ENCODE measurements at regions not wholly inside any gene's neighbourhood (a gene's known extent, or its start where the extent isn't known, plus 50 kb on each side); places are given as distances from the start of the nearest gene placed in this dataset.

- Histone ChIP-seq H3K9me3 (no peaks in the 10 kb centered on the region), H3K4me1 (ENCODE audit: low read depth) (no peaks in the 10 kb centered on the region), H3K4me3 (no peak overlapping the region), H3K36me3 (ENCODE audit: low read depth) (no peaks in the 10 kb centered on the region)
- ATAC-seq, result no peak
- intact Hi-C loops (cut with DNase I, micrococcal nuclease), result no loop called here
- no peak for TF ChIP-seq CTCF (IDR thresholded peaks at IDR 0.05)
- DNase-seq, result no peak
Observed at GRCh38 chr2:58354230-58354629, 113.1 kb upstream of the FANCL start.

- DNase-seq, result no peak
- H3K36me3 ChIP-seq (ENCODE audit: low read depth), result no peaks in the 10 kb centered on the region
Observed at GRCh38 chr2:58350484-58350883, 109.4 kb upstream of the FANCL start.

GRCh38 chr2:58347810-58348209, 106.7 kb upstream of the FANCL start:
- Histone ChIP-seq H3K4me1 (ENCODE audit: low read depth) (no peaks in the 10 kb centered on the region), H3K4me3 (no peak overlapping the region), H3K9me3 (no peaks in the 10 kb centered on the region), H3K36me3 (ENCODE audit: low read depth) (no peaks in the 10 kb centered on the region)
- intact Hi-C loops (cut with DNase I, micrococcal nuclease), result no loop called here
- DNase-seq (no peak), ATAC-seq (no peak)
- TF ChIP-seq CTCF (IDR thresholded peaks at IDR 0.05), result no peak

More at GRCh38 chr2:58350484-58350883, 109.4 kb upstream of the FANCL start:
- TF ChIP-seq CTCF (IDR thresholded peaks at IDR 0.05), result no peak
- Histone ChIP-seq H3K4me3 (no peak overlapping the region), H3K4me1 (ENCODE audit: low read depth) (no peaks in the 10 kb centered on the region), H3K9me3 (no peaks in the 10 kb centered on the region)
- ATAC-seq, result no peak
- intact Hi-C loops (cut with DNase I, micrococcal nuclease), result no loop called here

- intact Hi-C loops (cut with DNase I, micrococcal nuclease), result no loop called here
- TF ChIP-seq CTCF (IDR thresholded peaks at IDR 0.05), result no peak
- Histone ChIP-seq H3K9me3 (no peaks in the 10 kb centered on the region), H3K4me1 (ENCODE audit: low read depth) (no peaks in the 10 kb centered on the region), H3K4me3 (no peak overlapping the region), H3K36me3 (ENCODE audit: low read depth) (no peaks in the 10 kb centered on the region)
- DNase-seq (no peak), ATAC-seq (no peak)
Observed at GRCh38 chr2:58341047-58341446, 99.9 kb upstream of the FANCL start.

- no peaks in the 10 kb centered on the region for H3K36me3 ChIP-seq (ENCODE audit: low read depth)
- H3K4me1 ChIP-seq (ENCODE audit: low read depth), result no peaks in the 10 kb centered on the region
- intact Hi-C loops (cut with DNase I, micrococcal nuclease), result no loop called here
- no peaks in the 10 kb centered on the region for H3K9me3 ChIP-seq
- no peak for DNase-seq
- no peak for TF ChIP-seq CTCF (IDR thresholded peaks at IDR 0.05)
- ATAC-seq, result no peak
- H3K4me3 ChIP-seq, result no peak overlapping the region
Observed at GRCh38 chr2:58339548-58340243, 98.6 kb upstream of the FANCL start.

- DNase-seq (no peak), ATAC-seq (no peak)
- no peaks in the 10 kb centered on the region for H3K4me1 ChIP-seq (ENCODE audit: low read depth)
- intact Hi-C loops (cut with DNase I, micrococcal nuclease), result no loop called here
- H3K4me3 ChIP-seq, result no peak overlapping the region
- no peaks in the 10 kb centered on the region for H3K36me3 ChIP-seq (ENCODE audit: low read depth)
- H3K9me3 ChIP-seq, result no peaks in the 10 kb centered on the region
- TF ChIP-seq CTCF (IDR thresholded peaks at IDR 0.05), result no peak
Observed at GRCh38 chr2:58336416-58336815, 95.3 kb upstream of the FANCL start.
